HFFc6 (cell line): ENCODE measurements at regions not wholly inside any gene's neighbourhood (a gene's known extent, or its start where the extent isn't known, plus 50 kb on each side); places are given as distances from the start of the nearest gene placed in this dataset.

Experiments used
- DNase-seq: peaks from one replicate; pipeline ENCODE4 v3.0.0-alpha.2; 2018
- H3K27ac Mint-ChIP-seq: 2 replicates; pipeline ENCODE4 v1.8.0; 2020; ENCODE audit warnings: mild to moderate bottlenecking, mixed read lengths
- H3K27me3 Mint-ChIP-seq: 2 replicates; pipeline ENCODE4 v1.8.0; 2021; ENCODE audit warnings: mild to moderate bottlenecking, moderate library complexity, mixed read lengths; ENCODE audit not compliant: insufficient read depth
- H3K36me3 Mint-ChIP-seq: 2 replicates; pipeline ENCODE4 v1.8.0; 2021; ENCODE audit warnings: low read depth, mixed read lengths
- H3K4me1 Mint-ChIP-seq: 2 replicates; pipeline ENCODE4 v1.8.0; 2020; ENCODE audit warnings: low read depth, mixed read lengths
- H3K4me3 Mint-ChIP-seq: 2 replicates; pipeline ENCODE4 v1.8.0; 2020; ENCODE audit warnings: mild to moderate bottlenecking, moderate library complexity, mixed read lengths
- H3K9me3 Mint-ChIP-seq: 2 replicates; pipeline ENCODE4 v1.8.0; 2020; ENCODE audit warnings: mild to moderate bottlenecking, mixed read lengths
- CTCF ChIP-seq: fragments of 200-600 bp; sonication (generic); IDR thresholded peaks from 2 replicates; pipeline ENCODE4 v1.5.0; 2021; ENCODE audit warnings: antibody characterized with exemption, mild to moderate bottlenecking

DNA sequence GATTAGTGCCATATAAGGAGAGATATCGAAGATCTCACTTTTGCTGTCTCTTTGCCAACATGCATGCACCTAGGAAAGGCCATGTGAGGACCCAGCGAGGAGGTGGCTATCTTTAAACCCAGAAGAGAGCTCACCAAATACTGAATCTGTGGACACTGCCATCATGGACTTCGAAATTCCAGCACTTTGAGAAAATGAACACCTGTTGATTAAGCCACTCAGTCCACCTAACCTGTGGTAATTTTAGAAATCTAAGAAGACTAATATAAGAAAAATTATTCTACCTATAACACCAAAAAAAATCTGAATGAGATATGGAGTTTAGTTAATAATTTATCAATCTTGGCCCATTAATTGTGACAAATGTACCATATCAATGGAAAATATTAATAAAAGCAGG lies 193.6 kb upstream of the CARD18 start:
- DNase-seq = no peak
- H3K27ac Mint-ChIP-seq = no peak overlapping the region
- TF ChIP-seq CTCF = no peak
- H3K27me3 Mint-ChIP-seq = peaks cover 3% of the 10 kb centered on the region
- H3K9me3 Mint-ChIP-seq = no peaks in the 10 kb centered on the region; the same call in 1 of the 2 replicates
- no peak overlapping the region for H3K4me3 Mint-ChIP-seq
- H3K4me1 Mint-ChIP-seq = no peaks in the 10 kb centered on the region
- H3K36me3 Mint-ChIP-seq = no peaks in the 10 kb centered on the region

DNA sequence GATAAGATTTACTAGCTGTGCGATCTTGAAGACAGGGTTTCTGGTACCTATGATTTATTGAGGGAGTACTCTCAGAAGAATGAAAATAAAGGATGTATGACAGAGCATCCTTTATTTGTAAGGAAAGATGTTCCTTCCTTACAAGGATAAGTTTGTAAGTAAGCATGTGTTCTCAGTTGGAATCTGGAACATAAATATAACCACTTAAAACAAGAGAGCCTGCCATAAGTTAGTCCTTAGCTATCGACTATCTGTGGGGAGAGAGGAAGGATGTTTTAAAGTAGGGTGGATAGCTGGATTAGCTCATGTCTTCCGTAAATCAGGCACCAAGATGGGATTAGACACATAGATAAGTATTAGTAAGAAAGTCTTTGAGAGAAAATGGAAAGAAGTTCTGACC lies 192.6 kb upstream of the CARD18 start:
- Mint-ChIP-seq H3K4me3 (no peak overlapping the region), H3K27ac (no peak overlapping the region), H3K4me1 (no peaks in the 10 kb centered on the region), H3K9me3 (no peaks in the 10 kb centered on the region; the same call in 1 of the 2 replicates), H3K36me3 (no peaks in the 10 kb centered on the region), H3K27me3 (peaks cover 3% of the 10 kb centered on the region)
- no peak for DNase-seq
- no peak for TF ChIP-seq CTCF

GRCh38 chr11:105328061-105328460 lies 188.5 kb upstream of the CARD18 start:
- no peak for DNase-seq
- Mint-ChIP-seq H3K9me3 (no peaks in the 10 kb centered on the region), H3K27me3 (peaks cover 2% of the 10 kb centered on the region; the same call in 1 of the 2 replicates), H3K36me3 (no peaks in the 10 kb centered on the region), H3K4me3 (no peak overlapping the region), H3K4me1 (no peaks in the 10 kb centered on the region), H3K27ac (no peak overlapping the region)
- no peak for TF ChIP-seq CTCF

- no peaks in the 10 kb centered on the region for H3K4me1 Mint-ChIP-seq
- no peak for DNase-seq
- H3K9me3 Mint-ChIP-seq = no peaks in the 10 kb centered on the region
- H3K27me3 Mint-ChIP-seq = peaks cover 2% of the 10 kb centered on the region; the same call in 1 of the 2 replicates
- H3K36me3 Mint-ChIP-seq = no peaks in the 10 kb centered on the region
- no peak overlapping the region for H3K27ac Mint-ChIP-seq
- TF ChIP-seq CTCF = no peak
- H3K4me3 Mint-ChIP-seq = no peak overlapping the region
These were observed 184.6 kb upstream of the CARD18 start for GRCh38 chr11:105324156-105324555.

- DNase-seq = no peak
- H3K9me3 Mint-ChIP-seq = no peaks in the 10 kb centered on the region
- H3K4me1 Mint-ChIP-seq = no peaks in the 10 kb centered on the region
- no peak for TF ChIP-seq CTCF
- no peaks in the 10 kb centered on the region for H3K27me3 Mint-ChIP-seq
- H3K36me3 Mint-ChIP-seq = no peaks in the 10 kb centered on the region
- no peak overlapping the region for H3K4me3 Mint-ChIP-seq
- no peak overlapping the region for H3K27ac Mint-ChIP-seq
These were observed 182.1 kb upstream of the CARD18 start for GRCh38 chr11:105321696-105322095.

DNA sequence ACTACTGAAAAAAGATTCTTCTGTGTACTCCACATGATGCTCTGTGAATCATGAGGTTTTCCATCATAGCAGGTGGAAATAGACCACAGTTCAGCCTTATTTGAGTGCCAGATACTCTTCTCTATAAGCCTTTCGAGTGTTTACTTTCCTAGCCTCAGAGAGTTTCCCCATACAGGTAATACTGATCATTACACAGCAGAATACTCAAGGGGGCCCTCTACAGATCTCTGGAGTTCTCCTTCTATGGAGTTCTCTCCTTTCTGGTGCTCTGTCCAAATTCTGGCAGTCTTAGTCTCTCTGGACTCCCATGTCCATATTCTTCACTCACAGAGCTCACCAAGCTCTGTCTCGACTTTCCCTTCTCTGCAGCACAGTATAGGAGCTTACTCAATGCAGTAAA lies 175.7 kb upstream of the CARD18 start:
- no peaks in the 10 kb centered on the region for H3K9me3 Mint-ChIP-seq
- no peak overlapping the region for H3K27ac Mint-ChIP-seq
- no peak overlapping the region for H3K4me3 Mint-ChIP-seq
- no peaks in the 10 kb centered on the region for H3K27me3 Mint-ChIP-seq
- no peak for TF ChIP-seq CTCF
- H3K36me3 Mint-ChIP-seq = no peaks in the 10 kb centered on the region
- H3K4me1 Mint-ChIP-seq = no peaks in the 10 kb centered on the region
- DNase-seq = no peak
